ENCODE measurements at regions not wholly inside any gene's neighbourhood (a gene's known extent, or its start where the extent isn't known, plus 50 kb on each side); places are given as distances from the start of the nearest gene placed in this dataset.
A peak's percentile ranks its signal among the peaks of the same experiment; 100 is the strongest.

DNA sequence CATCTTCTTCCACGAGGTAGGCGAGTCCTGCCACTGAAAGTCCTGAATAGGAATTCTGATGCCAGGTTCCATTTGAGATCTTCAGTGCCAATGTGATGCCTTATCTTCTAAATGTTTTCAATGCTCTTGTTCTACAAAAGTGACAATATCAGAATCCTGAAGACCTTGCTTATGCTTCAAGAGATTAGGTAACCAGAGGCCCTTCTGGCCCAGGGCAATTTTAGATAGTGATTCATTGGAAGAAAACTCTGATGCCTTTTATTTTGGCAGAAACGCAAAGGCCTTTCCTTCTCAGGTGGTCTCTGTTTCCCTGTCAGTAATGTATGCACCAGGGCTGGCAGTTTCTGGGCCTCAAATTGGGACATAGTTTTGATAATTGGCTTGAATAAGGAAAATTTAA, 144.8 kb downstream of the CEP135 start:
- Histone ChIP-seq H3K36me3 (no peaks in the 10 kb centered on the region), H3K9me3 (no peaks in the 10 kb centered on the region), H3K27me3 (no peaks in the 10 kb centered on the region), H3K27ac (no peak overlapping the region), H3K4me1 (no peaks in the 10 kb centered on the region), H3K4me3 (no peak overlapping the region)
- no peak for DNase-seq
- TF ChIP-seq, protein P1, sequence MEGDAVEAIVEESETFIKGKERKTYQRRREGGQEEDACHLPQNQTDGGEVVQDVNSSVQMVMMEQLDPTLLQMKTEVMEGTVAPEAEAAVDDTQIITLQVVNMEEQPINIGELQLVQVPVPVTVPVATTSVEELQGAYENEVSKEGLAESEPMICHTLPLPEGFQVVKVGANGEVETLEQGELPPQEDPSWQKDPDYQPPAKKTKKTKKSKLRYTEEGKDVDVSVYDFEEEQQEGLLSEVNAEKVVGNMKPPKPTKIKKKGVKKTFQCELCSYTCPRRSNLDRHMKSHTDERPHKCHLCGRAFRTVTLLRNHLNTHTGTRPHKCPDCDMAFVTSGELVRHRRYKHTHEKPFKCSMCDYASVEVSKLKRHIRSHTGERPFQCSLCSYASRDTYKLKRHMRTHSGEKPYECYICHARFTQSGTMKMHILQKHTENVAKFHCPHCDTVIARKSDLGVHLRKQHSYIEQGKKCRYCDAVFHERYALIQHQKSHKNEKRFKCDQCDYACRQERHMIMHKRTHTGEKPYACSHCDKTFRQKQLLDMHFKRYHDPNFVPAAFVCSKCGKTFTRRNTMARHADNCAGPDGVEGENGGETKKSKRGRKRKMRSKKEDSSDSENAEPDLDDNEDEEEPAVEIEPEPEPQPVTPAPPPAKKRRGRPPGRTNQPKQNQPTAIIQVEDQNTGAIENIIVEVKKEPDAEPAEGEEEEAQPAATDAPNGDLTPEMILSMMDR (IDR thresholded peaks at IDR 0.05) = no peak
- TF ChIP-seq POLR2A (IDR thresholded peaks at IDR 0.05) = no peak

DNA sequence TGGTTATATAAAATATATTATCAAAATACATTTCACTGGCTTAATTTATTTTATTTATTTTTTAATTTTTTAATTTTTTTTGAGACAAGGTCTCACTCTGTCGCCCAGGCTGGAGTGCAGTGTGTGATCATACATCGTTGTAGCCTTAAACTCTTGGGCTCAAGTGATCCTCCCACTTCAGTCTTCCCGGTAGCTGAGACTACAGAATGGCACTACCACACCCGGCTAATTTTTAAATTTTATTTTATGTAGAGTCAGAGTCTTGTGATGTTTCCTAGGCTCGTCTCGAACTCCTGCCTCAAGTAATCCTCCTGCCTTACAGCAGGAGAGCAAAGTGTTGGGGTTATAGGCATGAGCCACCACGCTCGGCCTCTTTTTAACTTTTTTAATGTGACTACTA, 143.8 kb downstream of the CEP135 start:
- Histone ChIP-seq H3K4me3 (no peak overlapping the region), H3K9me3 (no peaks in the 10 kb centered on the region), H3K27ac (no peak overlapping the region), H3K27me3 (no peaks in the 10 kb centered on the region), H3K36me3 (no peaks in the 10 kb centered on the region), H3K4me1 (no peaks in the 10 kb centered on the region)
- no peak for DNase-seq
- TF ChIP-seq, protein P1 (IDR thresholded peaks at IDR 0.05) = no peak
- TF ChIP-seq POLR2A (IDR thresholded peaks at IDR 0.05) = no peak

DNA sequence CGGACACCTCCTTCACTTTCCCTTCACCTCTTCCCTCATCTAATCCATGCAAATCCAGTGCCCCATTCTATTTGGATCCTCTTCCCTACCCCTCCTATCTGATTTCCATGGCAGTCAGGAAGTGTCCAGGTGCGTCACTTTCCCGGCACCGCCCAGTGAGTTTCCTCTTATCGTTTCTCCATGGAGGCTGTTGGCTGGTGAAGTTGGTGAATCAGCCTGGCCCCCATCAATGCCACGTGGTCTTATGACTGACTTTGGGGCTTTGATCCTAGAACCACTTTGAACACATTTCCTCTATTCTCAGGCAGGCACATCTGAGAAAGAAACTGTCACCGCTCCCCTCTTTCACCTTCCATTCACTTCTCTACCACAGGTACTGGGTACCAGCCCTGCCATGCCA, 137.8 kb downstream of the CEP135 start:
- DNase-seq = peak in 1 of 3 donors; percentile 54
- H3K4me1 ChIP-seq = no peaks in the 10 kb centered on the region
- H3K27me3 ChIP-seq = no peaks in the 10 kb centered on the region
- no peaks in the 10 kb centered on the region for H3K9me3 ChIP-seq
- peak overlapping the region in 1 of 4 donors; percentile 49 for H3K27ac ChIP-seq
- H3K36me3 ChIP-seq = no peaks in the 10 kb centered on the region
- no peak for TF ChIP-seq POLR2A (IDR thresholded peaks at IDR 0.05)
- TF ChIP-seq, protein P1 (IDR thresholded peaks at IDR 0.05) = no peak
- H3K4me3 ChIP-seq = no peak overlapping the region

DNA sequence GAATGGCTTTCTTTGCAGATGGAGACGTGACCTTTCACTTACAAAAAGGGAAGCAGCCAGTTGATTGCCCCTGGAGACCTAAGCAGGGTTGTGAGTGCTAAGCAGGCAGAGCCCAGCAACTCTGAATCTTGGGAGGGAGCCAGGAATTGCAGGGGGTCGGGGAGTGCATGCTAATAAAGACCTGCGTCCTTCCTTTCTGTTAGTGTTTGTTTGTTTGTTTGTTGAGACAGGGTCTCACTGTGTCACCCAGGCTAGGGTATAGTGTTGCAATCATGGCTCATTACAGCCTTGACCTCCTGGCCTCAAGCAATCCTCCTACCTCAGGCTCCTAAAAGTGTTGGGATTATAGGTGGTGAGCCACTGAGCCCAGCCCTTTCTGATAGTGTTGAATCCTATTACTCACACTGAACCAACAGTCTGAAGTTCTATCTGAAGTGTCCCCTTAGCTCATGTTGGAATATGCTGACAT, 137.4 kb downstream of the CEP135 start:
- Histone ChIP-seq H3K4me1 (no peaks in the 10 kb centered on the region), H3K27ac (peak overlapping the region in 1 of 4 donors; percentile 49), H3K9me3 (no peaks in the 10 kb centered on the region), H3K36me3 (no peaks in the 10 kb centered on the region), H3K27me3 (no peaks in the 10 kb centered on the region), H3K4me3 (no peak overlapping the region)
- DNase-seq = no peak
- TF ChIP-seq, protein P1 (IDR thresholded peaks at IDR 0.05) = no peak
- no peak for TF ChIP-seq POLR2A (IDR thresholded peaks at IDR 0.05)

DNA sequence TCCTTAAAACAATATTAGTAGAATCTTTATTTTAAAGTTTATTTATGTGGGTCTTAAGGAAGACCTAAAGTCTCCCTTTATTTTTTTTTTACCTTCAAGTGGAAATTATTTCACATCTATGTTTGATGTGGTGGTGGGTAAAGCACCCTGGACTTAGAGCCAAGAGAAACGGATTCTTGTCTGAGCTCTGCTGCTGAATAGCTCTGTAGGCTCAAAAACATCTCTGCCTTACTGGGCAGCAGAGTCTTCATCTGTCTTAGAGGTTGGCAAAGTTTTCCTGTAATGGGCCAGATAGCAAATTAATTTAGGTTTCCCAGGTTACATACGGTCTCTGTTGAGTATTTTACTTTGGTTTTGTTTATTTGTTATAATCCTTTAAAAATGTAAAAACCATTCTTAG, 136.5 kb downstream of the CEP135 start:
- no peaks in the 10 kb centered on the region for H3K36me3 ChIP-seq
- H3K27ac ChIP-seq = no peak overlapping the region
- no peak for DNase-seq
- TF ChIP-seq, protein P1 (IDR thresholded peaks at IDR 0.05) = no peak
- no peak for TF ChIP-seq POLR2A (IDR thresholded peaks at IDR 0.05)
- H3K9me3 ChIP-seq = no peaks in the 10 kb centered on the region
- no peaks in the 10 kb centered on the region for H3K4me1 ChIP-seq
- no peaks in the 10 kb centered on the region for H3K27me3 ChIP-seq
- no peak overlapping the region for H3K4me3 ChIP-seq

DNA sequence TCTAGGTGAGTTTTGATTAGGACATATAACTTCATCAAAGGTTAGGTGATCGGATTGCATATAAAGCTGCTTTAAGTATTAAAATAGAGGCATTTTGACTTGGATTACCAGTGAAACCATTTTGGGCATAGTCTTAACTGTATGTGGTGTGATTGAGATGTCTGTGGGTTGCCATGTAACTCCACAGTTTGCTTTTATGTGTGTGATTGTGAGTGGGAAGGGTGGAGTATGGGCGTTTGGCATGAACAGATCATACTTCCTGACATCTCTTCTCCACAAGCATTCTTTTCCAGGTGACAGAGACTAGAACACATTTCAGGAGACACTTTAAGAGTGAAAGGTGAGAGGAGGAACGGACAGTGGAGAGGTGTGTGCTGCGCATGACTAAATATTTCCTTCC, 136.1 kb downstream of the CEP135 start:
- Histone ChIP-seq H3K27ac (no peak overlapping the region), H3K4me1 (no peaks in the 10 kb centered on the region), H3K36me3 (no peaks in the 10 kb centered on the region), H3K27me3 (no peaks in the 10 kb centered on the region), H3K4me3 (no peak overlapping the region), H3K9me3 (no peaks in the 10 kb centered on the region)
- DNase-seq = no peak
- no peak for TF ChIP-seq POLR2A (IDR thresholded peaks at IDR 0.05)
- TF ChIP-seq, protein P1 (IDR thresholded peaks at IDR 0.05) = no peak

Measured in Peyer's patch (tissue), 4 donors.